ENCODE measurements at regions not wholly inside any gene's neighbourhood (a gene's known extent, or its start where the extent isn't known, plus 50 kb on each side); places are given as distances from the start of the nearest gene placed in this dataset.

- H3K27ac ChIP-seq (ENCODE audit: low read depth in 1 of 3, low read length in 2 of 3): no peak overlapping the region
- 64 to 70% (median 67%) methylated on average over 4 of the region's 4 CpGs for WGBS, 3 donors
- no peaks in the 10 kb centered on the region for H3K36me3 ChIP-seq (ENCODE audit: control insufficient read depth in 3 of 3, insufficient read depth in 2 of 3, low read depth in 1 of 3, low read length in 3 of 3)
- no peaks in the 10 kb centered on the region for H3K4me1 ChIP-seq (ENCODE audit: control insufficient read depth in 3 of 3, insufficient read depth in 2 of 3, low read depth in 1 of 3, low read length in 2 of 3)
- H3K27me3 ChIP-seq (ENCODE audit: control insufficient read depth in 3 of 3, insufficient read depth in 3 of 3, low read length in 3 of 3): no peaks in the 10 kb centered on the region
- no peak overlapping the region for H3K4me3 ChIP-seq (ENCODE audit: low read depth in 1 of 3, low read length in 3 of 3)
- no peak for DNase-seq
- H3K9me3 ChIP-seq (ENCODE audit: control insufficient read depth in 2 of 2, insufficient read depth in 1 of 2, low read depth in 1 of 2, low read length in 1 of 2): no peaks in the 10 kb centered on the region
- FAIRE-seq: no peak
These were observed 363.1 kb downstream of the RPS24 start for GRCh38 chr10:78396754-78397153.

GRCh38 chr10:78397786-78398185 lies 364.1 kb downstream of the RPS24 start:
- H3K27ac ChIP-seq (ENCODE audit: low read depth in 1 of 3, low read length in 2 of 3): no peak overlapping the region
- no peaks in the 10 kb centered on the region for H3K4me1 ChIP-seq (ENCODE audit: control insufficient read depth in 3 of 3, insufficient read depth in 2 of 3, low read depth in 1 of 3, low read length in 2 of 3)
- 64 to 81% (median 77%) methylated on average over 2 of the region's 2 CpGs for WGBS, 3 donors
- H3K4me3 ChIP-seq (ENCODE audit: low read depth in 1 of 3, low read length in 3 of 3): no peak overlapping the region
- no peaks in the 10 kb centered on the region for H3K9me3 ChIP-seq (ENCODE audit: control insufficient read depth in 2 of 2, insufficient read depth in 1 of 2, low read depth in 1 of 2, low read length in 1 of 2)
- H3K36me3 ChIP-seq (ENCODE audit: control insufficient read depth in 3 of 3, insufficient read depth in 2 of 3, low read depth in 1 of 3, low read length in 3 of 3): no peaks in the 10 kb centered on the region
- DNase-seq (no peak), FAIRE-seq (no peak)
- no peaks in the 10 kb centered on the region for H3K27me3 ChIP-seq (ENCODE audit: control insufficient read depth in 3 of 3, insufficient read depth in 3 of 3, low read length in 3 of 3)

- Histone ChIP-seq H3K36me3 (ENCODE audit: control insufficient read depth in 3 of 3, insufficient read depth in 2 of 3, low read depth in 1 of 3, low read length in 3 of 3) (no peaks in the 10 kb centered on the region), H3K27me3 (ENCODE audit: control insufficient read depth in 3 of 3, insufficient read depth in 3 of 3, low read length in 3 of 3) (no peaks in the 10 kb centered on the region), H3K27ac (ENCODE audit: low read depth in 1 of 3, low read length in 2 of 3) (no peak overlapping the region), H3K4me3 (ENCODE audit: low read depth in 1 of 3, low read length in 3 of 3) (no peak overlapping the region), H3K9me3 (ENCODE audit: control insufficient read depth in 2 of 2, insufficient read depth in 1 of 2, low read depth in 1 of 2, low read length in 1 of 2) (no peaks in the 10 kb centered on the region), H3K4me1 (ENCODE audit: control insufficient read depth in 3 of 3, insufficient read depth in 2 of 3, low read depth in 1 of 3, low read length in 2 of 3) (no peaks in the 10 kb centered on the region)
- DNase-seq (no peak), FAIRE-seq (no peak)
- 60 to 83% (median 77%) methylated on average over 2 of the region's 2 CpGs for WGBS, 3 donors
These were observed 364.7 kb downstream of the RPS24 start for GRCh38 chr10:78398382-78398781.

- FAIRE-seq (no peak), DNase-seq (no peak)
- H3K36me3 ChIP-seq (ENCODE audit: control insufficient read depth in 3 of 3, insufficient read depth in 2 of 3, low read depth in 1 of 3, low read length in 3 of 3): no peaks in the 10 kb centered on the region
- peaks cover 0 to 8% (median 0%) of the 10 kb centered on the region in 3 donors for H3K27me3 ChIP-seq (ENCODE audit: control insufficient read depth in 3 of 3, insufficient read depth in 3 of 3, low read length in 3 of 3)
- 79 to 89% (median 87%) methylated on average over 13 of the region's 13 CpGs for WGBS, 3 donors
- H3K4me3 ChIP-seq (ENCODE audit: low read depth in 1 of 3, low read length in 3 of 3): no peak overlapping the region
- H3K4me1 ChIP-seq (ENCODE audit: control insufficient read depth in 3 of 3, insufficient read depth in 2 of 3, low read depth in 1 of 3, low read length in 2 of 3): peaks cover 0 to 5% (median 0%) of the 10 kb centered on the region in 3 donors
- no peaks in the 10 kb centered on the region for H3K9me3 ChIP-seq (ENCODE audit: control insufficient read depth in 2 of 2, insufficient read depth in 1 of 2, low read depth in 1 of 2, low read length in 1 of 2)
- no peak overlapping the region for H3K27ac ChIP-seq (ENCODE audit: low read depth in 1 of 3, low read length in 2 of 3)
These were observed 368.1 kb downstream of the RPS24 start for GRCh38 chr10:78401624-78402367.

- FAIRE-seq (no peak), DNase-seq (no peak)
- 51 to 73% (median 67%) methylated on average over 4 of the region's 4 CpGs for WGBS, 3 donors
These were observed 368.9 kb downstream of the RPS24 start for GRCh38 chr10:78402591-78402990.

GRCh38 chr10:78403781-78404180 lies 370.1 kb downstream of the RPS24 start:
- WGBS, 3 donors: 91 to 94% (median 93%) methylated on average over 6 of the region's 6 CpGs
- Histone ChIP-seq H3K27me3 (ENCODE audit: control insufficient read depth in 3 of 3, insufficient read depth in 3 of 3, low read length in 3 of 3) (peaks cover 0 to 16% (median 0%) of the 10 kb centered on the region in 3 donors), H3K4me1 (ENCODE audit: control insufficient read depth in 3 of 3, insufficient read depth in 2 of 3, low read depth in 1 of 3, low read length in 2 of 3) (peaks cover 0 to 17% (median 0%) of the 10 kb centered on the region in 3 donors), H3K4me3 (ENCODE audit: low read depth in 1 of 3, low read length in 3 of 3) (no peak overlapping the region), H3K9me3 (ENCODE audit: control insufficient read depth in 2 of 2, insufficient read depth in 1 of 2, low read depth in 1 of 2, low read length in 1 of 2) (no peaks in the 10 kb centered on the region), H3K27ac (ENCODE audit: low read depth in 1 of 3, low read length in 2 of 3) (no peak overlapping the region), H3K36me3 (ENCODE audit: control insufficient read depth in 3 of 3, insufficient read depth in 2 of 3, low read depth in 1 of 3, low read length in 3 of 3) (no peaks in the 10 kb centered on the region)
- DNase-seq: no peak
- no peak for FAIRE-seq

More at GRCh38 chr10:78402591-78402990, 368.9 kb downstream of the RPS24 start:
- no peak overlapping the region for H3K27ac ChIP-seq (ENCODE audit: low read depth in 1 of 3, low read length in 2 of 3)
- H3K36me3 ChIP-seq (ENCODE audit: control insufficient read depth in 3 of 3, insufficient read depth in 2 of 3, low read depth in 1 of 3, low read length in 3 of 3): no peaks in the 10 kb centered on the region
- H3K27me3 ChIP-seq (ENCODE audit: control insufficient read depth in 3 of 3, insufficient read depth in 3 of 3, low read length in 3 of 3): peaks cover 0 to 14% (median 0%) of the 10 kb centered on the region in 3 donors
- no peaks in the 10 kb centered on the region for H3K9me3 ChIP-seq (ENCODE audit: control insufficient read depth in 2 of 2, insufficient read depth in 1 of 2, low read depth in 1 of 2, low read length in 1 of 2)
- H3K4me3 ChIP-seq (ENCODE audit: low read depth in 1 of 3, low read length in 3 of 3): no peak overlapping the region
- H3K4me1 ChIP-seq (ENCODE audit: control insufficient read depth in 3 of 3, insufficient read depth in 2 of 3, low read depth in 1 of 3, low read length in 2 of 3): peaks cover 0 to 13% (median 0%) of the 10 kb centered on the region in 3 donors

- Histone ChIP-seq H3K4me1 (ENCODE audit: control insufficient read depth in 3 of 3, insufficient read depth in 2 of 3, low read depth in 1 of 3, low read length in 2 of 3) (peaks cover 0 to 17% (median 0%) of the 10 kb centered on the region in 3 donors), H3K4me3 (ENCODE audit: low read depth in 1 of 3, low read length in 3 of 3) (no peak overlapping the region), H3K36me3 (ENCODE audit: control insufficient read depth in 3 of 3, insufficient read depth in 2 of 3, low read depth in 1 of 3, low read length in 3 of 3) (no peaks in the 10 kb centered on the region), H3K27me3 (ENCODE audit: control insufficient read depth in 3 of 3, insufficient read depth in 3 of 3, low read length in 3 of 3) (peaks cover 0 to 16% (median 0%) of the 10 kb centered on the region in 3 donors), H3K9me3 (ENCODE audit: control insufficient read depth in 2 of 2, insufficient read depth in 1 of 2, low read depth in 1 of 2, low read length in 1 of 2) (no peaks in the 10 kb centered on the region), H3K27ac (ENCODE audit: low read depth in 1 of 3, low read length in 2 of 3) (no peak overlapping the region)
- no peak for DNase-seq
- FAIRE-seq: no peak
- WGBS, 3 donors: 84 to 91% (median 85%) methylated on average over 5 of the region's 5 CpGs
These were observed 370.6 kb downstream of the RPS24 start for GRCh38 chr10:78404296-78404695.

GRCh38 chr10:78405231-78405630 lies 371.6 kb downstream of the RPS24 start:
- WGBS, 3 donors: 84 to 92% (median 86%) methylated on average over 5 of the region's 5 CpGs
- peaks cover 0 to 16% (median 0%) of the 10 kb centered on the region in 3 donors for H3K27me3 ChIP-seq (ENCODE audit: control insufficient read depth in 3 of 3, insufficient read depth in 3 of 3, low read length in 3 of 3)
- H3K4me1 ChIP-seq (ENCODE audit: control insufficient read depth in 3 of 3, insufficient read depth in 2 of 3, low read depth in 1 of 3, low read length in 2 of 3): peaks cover 0 to 17% (median 0%) of the 10 kb centered on the region in 3 donors
- DNase-seq (no peak), FAIRE-seq (no peak)
- no peaks in the 10 kb centered on the region for H3K36me3 ChIP-seq (ENCODE audit: control insufficient read depth in 3 of 3, insufficient read depth in 2 of 3, low read depth in 1 of 3, low read length in 3 of 3)
- no peaks in the 10 kb centered on the region for H3K9me3 ChIP-seq (ENCODE audit: control insufficient read depth in 2 of 2, insufficient read depth in 1 of 2, low read depth in 1 of 2, low read length in 1 of 2)
- H3K27ac ChIP-seq (ENCODE audit: low read depth in 1 of 3, low read length in 2 of 3): no peak overlapping the region
- no peak overlapping the region for H3K4me3 ChIP-seq (ENCODE audit: low read depth in 1 of 3, low read length in 3 of 3)
